HEK293T (cell line): ENCODE measurements at regions not wholly inside any gene's neighbourhood (a gene's known extent, or its start where the extent isn't known, plus 50 kb on each side); places are given as distances from the start of the nearest gene placed in this dataset.

Source experiments
- CTCF ChIA-PET: fragments of 350-600 bp; formaldehyde crosslinking; extraction: SDS; loops from one replicate; lab custom pipeline; 2021; ENCODE audit warnings: antibody characterized with exemption, inconsistent platforms; lab: Yijun Ruan, JAX
- POLR2A ChIA-PET: fragments of 350-600 bp; formaldehyde crosslinking; extraction: SDS; loops from one replicate; lab custom pipeline; 2020; ENCODE audit warnings: antibody characterized with exemption, inconsistent platforms; lab: Yijun Ruan, JAX
- DNase-seq: peaks from one replicate; pipeline ENCODE4 v3.0.0; 2012; ENCODE audit warnings: mixed read lengths; ENCODE audit errors: extremely low spot score
- ARNT ChIP-seq: fragments of 450-650 bp; IDR thresholded peaks from 2 replicates; pipeline ENCODE4 v1.6.1; 2017; ENCODE audit warnings: mild to moderate bottlenecking
- BHLHE40 ChIP-seq: fragments of 450-650 bp; IDR thresholded peaks from 2 replicates; pipeline ENCODE4 v1.6.1; 2016; ENCODE audit warnings: mild to moderate bottlenecking, moderate library complexity, borderline replicate concordance
- CTBP1 ChIP-seq: fragments of 450-650 bp; IDR thresholded peaks from 2 replicates; pipeline ENCODE4 v1.6.1; 2016; ENCODE audit warnings: borderline replicate concordance
- ELF4 ChIP-seq: fragments of 450-650 bp; IDR thresholded peaks from 2 replicates; pipeline ENCODE4 v1.6.1; 2017; ENCODE audit warnings: antibody characterized with exemption
- FOXA1 ChIP-seq: fragments of 450-650 bp; IDR thresholded peaks from 2 replicates; pipeline ENCODE4 v1.6.1; 2016; ENCODE audit warnings: mild to moderate bottlenecking
- FOXK2 ChIP-seq: fragments of 450-650 bp; IDR thresholded peaks from 2 replicates; pipeline ENCODE4 v1.6.1; 2016; ENCODE audit warnings: mild to moderate bottlenecking
- FOXM1 ChIP-seq: fragments of 450-650 bp; IDR thresholded peaks from 2 replicates; pipeline ENCODE4 v1.6.1; 2017; ENCODE audit warnings: mild to moderate bottlenecking, borderline replicate concordance
- HDGF ChIP-seq: fragments of 450-650 bp; IDR thresholded peaks from 2 replicates; pipeline ENCODE4 v1.6.1; 2017; ENCODE audit warnings: antibody characterized with exemption, borderline replicate concordance
- L3MBTL2 ChIP-seq: fragments of 450-650 bp; conservative IDR thresholded peaks from 2 replicates; pipeline ENCODE4 v1.6.1; 2016; ENCODE audit warnings: mild to moderate bottlenecking
- LEF1 ChIP-seq: fragments of 450-650 bp; IDR thresholded peaks from 2 replicates; pipeline ENCODE4 v1.6.1; 2017; ENCODE audit warnings: mild to moderate bottlenecking, borderline replicate concordance
- NFRKB ChIP-seq: fragments of 450-650 bp; IDR thresholded peaks from 2 replicates; pipeline ENCODE4 v1.6.1; 2016; ENCODE audit warnings: mild to moderate bottlenecking, moderate library complexity
- PKNOX1 ChIP-seq: fragments of 450-650 bp; IDR thresholded peaks from 2 replicates; pipeline ENCODE4 v1.6.1; 2016
- SP1 ChIP-seq: fragments of 450-650 bp; IDR thresholded peaks from 2 replicates; pipeline ENCODE4 v1.6.1; 2017
- SUZ12 ChIP-seq: fragments of 450-650 bp; IDR thresholded peaks from 2 replicates; pipeline ENCODE4 v1.6.1; 2016; ENCODE audit warnings: mild to moderate bottlenecking
- TARDBP ChIP-seq: fragments of 450-650 bp; IDR thresholded peaks from 2 replicates; pipeline ENCODE4 v1.6.1; 2016
- ZNF384 ChIP-seq: fragments of 450-650 bp; IDR thresholded peaks from 2 replicates; pipeline ENCODE4 v1.6.1; 2016

- ChIA-PET POLR2A (no interaction called here), CTCF (no interaction called here)
- no peak for DNase-seq
- no peak for TF ChIP-seq ARNT
- no peak for TF ChIP-seq TARDBP
- TF ChIP-seq CTBP1: no peak
- TF ChIP-seq FOXM1: no peak
- TF ChIP-seq HDGF: no peak
- no peak for TF ChIP-seq BHLHE40
- TF ChIP-seq FOXK2: no peak
- no peak for TF ChIP-seq PKNOX1
- no peak for TF ChIP-seq SP1
- no peak for TF ChIP-seq FOXA1
- no peak for TF ChIP-seq ZNF384
- TF ChIP-seq LEF1: no peak
- no peak for TF ChIP-seq NFRKB
- no peak for TF ChIP-seq ELF4
- no peak for TF ChIP-seq SUZ12
- TF ChIP-seq L3MBTL2: no peak
Observed at GRCh38 chr13:105255472-105255871, 1280.0 kb downstream of the EFNB2 start.

DNA sequence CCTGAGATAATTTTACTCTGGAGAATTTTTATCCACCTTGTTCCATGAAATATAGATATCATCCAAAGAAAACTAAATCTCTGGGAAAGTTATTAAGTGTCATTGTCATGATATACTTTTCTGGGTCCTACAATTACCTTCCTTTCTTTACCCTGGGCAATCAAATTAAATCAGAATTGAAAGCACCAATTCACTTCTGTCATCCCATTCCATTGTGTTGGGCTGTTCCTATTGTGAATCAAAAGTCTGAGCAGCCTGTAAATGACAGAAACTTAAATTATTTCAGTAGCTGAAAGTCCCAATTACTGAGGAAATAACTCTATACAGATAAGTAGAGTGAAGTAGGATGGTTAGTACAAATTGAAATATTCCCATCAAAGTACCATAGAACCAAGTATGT, 1284.2 kb downstream of the EFNB2 start:
- TF ChIP-seq FOXK2 (no peak), BHLHE40 (no peak), FOXM1 (no peak), NFRKB (no peak), HDGF (no peak), PKNOX1 (no peak)
- no peak for DNase-seq
- CTCF ChIA-PET: no interaction called here
- POLR2A ChIA-PET: no interaction called here

DNA sequence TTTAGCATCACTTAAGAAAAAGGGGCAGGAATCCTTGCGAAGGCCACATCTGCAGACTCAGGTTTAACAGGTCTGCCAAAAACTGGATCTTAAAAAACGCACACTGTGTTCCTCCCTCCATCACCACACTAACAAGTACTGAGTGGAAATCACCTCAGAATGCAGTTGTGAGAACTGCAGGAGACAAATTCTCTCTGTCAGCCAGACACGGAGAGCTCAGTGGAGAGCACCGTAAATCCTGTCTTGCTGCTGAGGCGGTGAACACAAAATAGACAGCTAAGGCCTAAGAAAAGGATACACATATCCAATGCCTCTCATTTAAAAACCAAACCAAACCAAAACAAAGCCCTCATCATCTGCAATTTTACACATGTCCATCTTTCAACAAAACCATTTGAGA, 1287.6 kb downstream of the EFNB2 start:
- ChIA-PET CTCF (no interaction called here), POLR2A (no interaction called here)
- no peak for DNase-seq
- TF ChIP-seq ZNF384 (no peak), TARDBP (no peak), BHLHE40 (no peak), ARNT (no peak), FOXA1 (no peak), HDGF (no peak), NFRKB (no peak), L3MBTL2 (no peak), ELF4 (no peak), CTBP1 (no peak), FOXK2 (no peak)

DNA sequence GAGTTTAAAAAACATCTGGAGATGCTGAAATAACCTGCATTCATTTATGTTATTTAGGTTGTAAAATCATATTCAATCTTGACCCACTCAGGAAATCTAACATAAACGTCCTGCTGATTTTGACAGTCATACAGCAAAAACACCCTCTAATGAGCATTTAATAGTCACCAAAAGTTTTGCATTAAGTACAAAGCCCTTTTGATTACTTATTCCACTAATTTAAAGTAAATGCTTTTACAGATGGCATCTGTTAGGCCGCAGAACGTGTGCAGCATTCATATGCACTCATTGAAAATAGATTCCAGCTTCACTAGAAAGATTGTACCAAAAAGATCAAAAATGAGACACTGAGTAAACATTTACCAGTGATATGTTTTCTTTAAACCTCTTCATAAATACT, 1295.1 kb downstream of the EFNB2 start:
- ChIA-PET POLR2A (no interaction called here), CTCF (no interaction called here)
- TF ChIP-seq LEF1 (no peak), BHLHE40 (no peak), HDGF (no peak)
- DNase-seq: no peak

- no peak for DNase-seq
- POLR2A ChIA-PET: no interaction called here
- TF ChIP-seq NFRKB: no peak
- no peak for TF ChIP-seq SUZ12
- no peak for TF ChIP-seq HDGF
- no peak for TF ChIP-seq FOXA1
- TF ChIP-seq L3MBTL2: no peak
- TF ChIP-seq ARNT: no peak
- TF ChIP-seq LEF1: no peak
- no peak for TF ChIP-seq ZNF384
- CTCF ChIA-PET: no interaction called here
Observed at GRCh38 chr13:105232439-105232838, 1303.0 kb downstream of the EFNB2 start.

DNA sequence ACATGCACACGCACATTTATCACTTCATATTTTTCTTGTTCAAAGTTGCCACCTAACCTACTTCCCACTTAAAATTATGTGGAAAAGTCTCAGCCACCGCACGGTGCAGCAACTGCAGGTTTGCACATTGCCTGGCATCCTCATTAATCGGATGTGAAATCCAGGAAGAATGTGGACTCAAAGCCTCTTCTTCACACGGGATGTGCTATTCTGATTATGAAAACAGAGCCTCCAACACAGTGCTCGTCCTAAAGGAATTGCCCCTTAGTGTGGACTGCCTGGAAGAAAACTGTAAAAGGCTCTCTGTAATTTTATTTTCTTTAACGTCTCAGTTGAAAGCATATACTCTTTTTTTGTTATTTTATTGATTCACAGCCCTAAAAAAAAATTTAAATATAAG, 1303.5 kb downstream of the EFNB2 start:
- CTCF ChIA-PET: no interaction called here
- POLR2A ChIA-PET: no interaction called here
- TF ChIP-seq FOXK2 (no peak), BHLHE40 (no peak), FOXA1 (no peak), SUZ12 (no peak), LEF1 (no peak), SP1 (no peak), ELF4 (no peak), L3MBTL2 (no peak), HDGF (no peak), CTBP1 (no peak), NFRKB (no peak), FOXM1 (no peak), ZNF384 (no peak), ARNT (no peak), PKNOX1 (no peak), TARDBP (no peak)
- no peak for DNase-seq

DNA sequence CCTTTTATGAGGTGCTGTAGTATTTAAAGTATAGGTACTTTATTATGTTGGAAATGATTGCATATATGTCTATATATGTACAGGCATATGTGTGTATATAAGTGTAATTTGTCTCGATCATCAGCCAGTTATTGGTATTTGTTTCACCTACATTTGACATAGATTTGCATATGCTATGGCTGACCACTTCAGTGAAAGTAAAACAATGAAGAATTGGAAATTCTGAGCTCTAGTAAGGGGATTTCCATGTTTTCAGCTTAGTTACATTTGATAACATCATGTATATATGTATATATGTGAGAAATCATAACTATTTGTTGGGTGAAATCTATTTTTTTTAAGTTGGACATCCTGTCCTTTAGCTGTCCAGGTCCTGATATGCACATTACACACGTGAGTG, 1303.9 kb downstream of the EFNB2 start:
- DNase-seq: no peak
- ChIA-PET CTCF (interaction anchor here (0.6 kb wide), 1 partner anchor 458 kb away, joined by 3 read pairs; no protein-coding TSS in a partner anchor), POLR2A (no interaction called here)
- TF ChIP-seq L3MBTL2: no peak
- TF ChIP-seq FOXK2: no peak
- TF ChIP-seq SUZ12: no peak
- no peak for TF ChIP-seq CTBP1
